GM21576 (cell line): ENCODE measurements at regions not wholly inside any gene's neighbourhood (a gene's known extent, or its start where the extent isn't known, plus 50 kb on each side); places are given as distances from the start of the nearest gene placed in this dataset.
"Not testable (repeated sequence)": the region's sequence is repeated elsewhere in the genome, so short reads cannot be mapped to it uniquely, and the experiment has no call there.

Experiments
- ATAC-seq: cut with Tn5 transposase; IDR thresholded peaks from one replicate; pipeline ENCODE4 v1.9.1; 2021; ENCODE audit warnings: mild to moderate bottlenecking, moderate library complexity; ENCODE audit not compliant: unreplicated experiment

GRCh38 chr10:44013981-44014380, 365.3 kb upstream of the ZNF32 start:
- no peak for ATAC-seq

- no peak for ATAC-seq
These were observed 364.2 kb upstream of the ZNF32 start for GRCh38 chr10:44012921-44013320.

GRCh38 chr10:44011603-44011981, 362.9 kb upstream of the ZNF32 start:
- ATAC-seq: no peak

GRCh38 chr10:44010873-44011602, 362.4 kb upstream of the ZNF32 start:
- peak; percentile 96 for ATAC-seq

GRCh38 chr10:44009891-44010632, 361.4 kb upstream of the ZNF32 start:
- no peak for ATAC-seq

- ATAC-seq: no peak
These were observed 360.4 kb upstream of the ZNF32 start for GRCh38 chr10:44008917-44009709.

GRCh38 chr10:44008270-44008916, 359.7 kb upstream of the ZNF32 start:
- ATAC-seq: peak; percentile 27

GRCh38 chr10:44006771-44007170, 358.1 kb upstream of the ZNF32 start:
- ATAC-seq: no peak

GRCh38 chr10:44005788-44006099, 357.1 kb upstream of the ZNF32 start:
- no peak for ATAC-seq

GRCh38 chr10:44004913-44005787, 356.5 kb upstream of the ZNF32 start:
- ATAC-seq: no peak

- ATAC-seq: no peak
These were observed 349.5 kb upstream of the ZNF32 start for GRCh38 chr10:43998021-43998809.

GRCh38 chr10:43997330-43997729, 348.6 kb upstream of the ZNF32 start:
- no peak for ATAC-seq

- no peak for ATAC-seq
These were observed 345.9 kb upstream of the ZNF32 start for GRCh38 chr10:43994539-43994938.

GRCh38 chr10:43992816-43993215, 344.1 kb upstream of the ZNF32 start:
- ATAC-seq: not testable (repeated sequence)

GRCh38 chr10:43986374-43986773, 337.7 kb upstream of the ZNF32 start:
- no peak for ATAC-seq

GRCh38 chr10:43985941-43986340, 337.3 kb upstream of the ZNF32 start:
- no peak for ATAC-seq

GRCh38 chr10:43983856-43984271, 335.2 kb upstream of the ZNF32 start:
- no peak for ATAC-seq

- no peak for ATAC-seq
These were observed 334.7 kb upstream of the ZNF32 start for GRCh38 chr10:43983405-43983804.

- ATAC-seq: no peak
These were observed 333.6 kb upstream of the ZNF32 start for GRCh38 chr10:43982250-43982649.

- no peak for ATAC-seq
These were observed 333.0 kb upstream of the ZNF32 start for GRCh38 chr10:43981696-43982095.
